OCI-LY3 (cell line): ENCODE measurements at regions not wholly inside any gene's neighbourhood (a gene's known extent, or its start where the extent isn't known, plus 50 kb on each side); places are given as distances from the start of the nearest gene placed in this dataset.

Experiments
- CTCF ChIP-seq: fragments of 200-600, 300-600 bp; sonication (generic); IDR thresholded peaks from 2 replicates; pipeline ENCODE4 v1.5.1; 2014; ENCODE audit warnings: antibody characterized with exemption, low read length, low read depth
- EZH2phosphoT487 ChIP-seq: fragments of 200-600 bp; shearing (Covaris generic); IDR thresholded peaks from 2 replicates; pipeline ENCODE4 v1.6.1; 2018; ENCODE audit warnings: antibody characterized with exemption, mixed run types, low read depth

- no peak for TF ChIP-seq EZH2phosphoT487
- no peak for TF ChIP-seq CTCF
These were observed 145.9 kb downstream of the SATB1 start for GRCh38 chr3:18279226-18279737.
